IMR-90 (cell line): ENCODE measurements at regions not wholly inside any gene's neighbourhood (a gene's known extent, or its start where the extent isn't known, plus 50 kb on each side); places are given as distances from the start of the nearest gene placed in this dataset.
A peak's percentile ranks its signal among the peaks of the same experiment; 100 is the strongest.

ENCODE experiments used
- ATAC-seq: fragments of 200-7000 bp; cut with Tn5 transposase; 2 replicates; pipeline ENCODE4 v1.9.1; 2020; ENCODE audit warnings: low read depth, mild to moderate bottlenecking, moderate library complexity
- BruUV-seq: library from RNA; stranded (reverse); fragments of 400-500 nt; replicated peaks from 2 replicates; lab custom pipeline; 2021; lab: Mats Ljungman, UMichigan
- CTCF ChIA-PET: fragments of 300-600 bp; formaldehyde crosslinking; extraction: SDS; loops from one replicate; lab custom pipeline; 2021; ENCODE audit warnings: antibody characterized with exemption; lab: Yijun Ruan, JAX
- POLR2A ChIA-PET: fragments of 300-600 bp; sonication (Branson Sonifier 250); formaldehyde crosslinking; loops from one replicate; lab custom pipeline; 2022; ENCODE audit warnings: antibody characterized with exemption; ENCODE audit not compliant: unreplicated experiment; lab: Charles Lee
- DNase-seq: peaks from one replicate; pipeline ENCODE4 v3.0.0; 2013
- H2AFZ ChIP-seq: replicated peaks from 2 replicates; pipeline ENCODE3; 2013; ENCODE audit warnings: low read length, mild to moderate bottlenecking; ENCODE audit not compliant: poor library complexity
- H2AK5ac ChIP-seq: 2 replicates; pipeline ENCODE4 v1.6.1; 2013; ENCODE audit warnings: low read depth, low read length, inconsistent platforms
- H2AK9ac ChIP-seq: replicated peaks from 2 replicates; pipeline ENCODE3; 2013; ENCODE audit warnings: mild to moderate bottlenecking, low read depth, low read length, moderate library complexity; ENCODE audit not compliant: poor library complexity
- H2BK120ac ChIP-seq: 2 replicates; pipeline ENCODE4 v1.6.1; 2013; ENCODE audit warnings: low read depth, low read length, inconsistent platforms
- H2BK15ac ChIP-seq: 3 replicates; pipeline ENCODE4 v1.6.1; 2013; ENCODE audit warnings: low read depth, low read length, inconsistent platforms
- H2BK20ac ChIP-seq: 2 replicates; pipeline ENCODE4 v1.6.1; 2013; ENCODE audit warnings: low read depth, mild to moderate bottlenecking, inconsistent platforms, low read length, moderate library complexity
- H2BK5ac ChIP-seq: 2 replicates; pipeline ENCODE4 v1.6.1; 2013; ENCODE audit warnings: mild to moderate bottlenecking, low read depth, low read length, inconsistent platforms; ENCODE audit not compliant: poor library complexity, severe bottlenecking
- H3K14ac ChIP-seq: replicated peaks from 2 replicates; pipeline ENCODE4 v1.6.1; 2013; ENCODE audit warnings: low read depth, low read length, inconsistent platforms
- H3K18ac ChIP-seq: 2 replicates; pipeline ENCODE4 v1.6.1; 2013; ENCODE audit warnings: low read depth, low read length, control low read depth
- H3K23ac ChIP-seq: 2 replicates; pipeline ENCODE4 v1.6.1; 2013; ENCODE audit warnings: low read depth, low read length, inconsistent platforms
- H3K27ac ChIP-seq: 2 replicates; pipeline ENCODE4 v1.5.1; 2013; ENCODE audit warnings: mild to moderate bottlenecking, control low read depth, low read length; ENCODE audit not compliant: insufficient read depth
- H3K27me3 ChIP-seq: 2 replicates; pipeline ENCODE4 v1.6.1; 2013; ENCODE audit warnings: low read length; ENCODE audit not compliant: control insufficient read depth, insufficient read depth
- H3K36me3 ChIP-seq: 2 replicates; pipeline ENCODE4 v1.6.1; 2013; ENCODE audit warnings: low read length, mixed read lengths; ENCODE audit not compliant: control insufficient read depth, insufficient read depth
- H3K4ac ChIP-seq: 2 replicates; pipeline ENCODE4 v1.6.1; 2013; ENCODE audit warnings: low read depth, low read length, inconsistent platforms
- H3K4me1 ChIP-seq: 2 replicates; pipeline ENCODE4 v1.6.1; 2013; ENCODE audit warnings: low read length, mixed read lengths; ENCODE audit not compliant: control insufficient read depth, insufficient read depth
- H3K4me2 ChIP-seq: 2 replicates; pipeline ENCODE4 v1.6.1; 2013; ENCODE audit warnings: low read depth, mild to moderate bottlenecking, control low read depth, low read length, moderate library complexity
- H3K4me3 ChIP-seq: 2 replicates; pipeline ENCODE4 v1.5.1; 2013; ENCODE audit warnings: low read depth, mild to moderate bottlenecking, control low read depth, low read length, moderate library complexity; ENCODE audit not compliant: insufficient read depth
- H3K56ac ChIP-seq: 2 replicates; pipeline ENCODE4 v1.6.1; 2013; ENCODE audit warnings: low read length, inconsistent platforms; ENCODE audit not compliant: insufficient read depth; ENCODE audit errors: extremely low read depth
- H3K79me1 ChIP-seq, 2 experiments: 2 replicates each; pipeline ENCODE4 v1.6.1; 2013; ENCODE audit warnings: low read length in 2 of 2, inconsistent platforms in 1 of 2, low read depth in 1 of 2
- H3K9ac ChIP-seq: 2 replicates; pipeline ENCODE4 v1.6.1; 2013; ENCODE audit warnings: low read depth, low read length, control low read depth
- H3K9me1 ChIP-seq: 2 replicates; pipeline ENCODE4 v1.6.1; 2013; ENCODE audit warnings: low read length, inconsistent platforms; ENCODE audit not compliant: insufficient read depth
- H3K9me3 ChIP-seq: 2 replicates; pipeline ENCODE4 v1.6.1; 2013; ENCODE audit warnings: low read length; ENCODE audit not compliant: control insufficient read depth, insufficient read depth
- H4K20me1 ChIP-seq: 2 replicates; pipeline ENCODE4 v1.6.1; 2013; ENCODE audit warnings: low read length, inconsistent platforms; ENCODE audit not compliant: insufficient read depth
- H4K5ac ChIP-seq: 2 replicates; pipeline ENCODE4 v1.6.1; 2013; ENCODE audit warnings: mild to moderate bottlenecking, low read depth, low read length, control low read depth
- H4K8ac ChIP-seq, 2 experiments: 2 replicates each; pipeline ENCODE4 v1.6.1; 2013; ENCODE audit warnings: low read depth in 2 of 2, low read length in 2 of 2, control low read depth in 1 of 2, inconsistent platforms in 1 of 2
- H4K91ac ChIP-seq: 2 replicates; pipeline ENCODE4 v1.6.1; 2013; ENCODE audit warnings: low read depth, low read length, inconsistent platforms; ENCODE audit not compliant: insufficient read depth
- CEBPB ChIP-seq: IDR thresholded peaks from 2 replicates; pipeline ENCODE4 v1.6.1; 2012; ENCODE audit warnings: low read depth, low read length, improper control_type of control experiment
- MAZ ChIP-seq: IDR thresholded peaks from 2 replicates; pipeline ENCODE4 v1.6.1; 2012; ENCODE audit warnings: low read depth, mild to moderate bottlenecking, low read length, improper control_type of control experiment, moderate library complexity, borderline replicate concordance
- POLR2A ChIP-seq: IDR thresholded peaks from 2 replicates; pipeline ENCODE4 v1.6.1; 2012; ENCODE audit warnings: mild to moderate bottlenecking, low read depth, low read length
- RAD21 ChIP-seq: IDR thresholded peaks from 2 replicates; pipeline ENCODE4 v1.6.1; 2012; ENCODE audit warnings: low read length, improper control_type of control experiment
- SMC3 ChIP-seq: fragments of 150-350 bp; IDR thresholded peaks from 2 replicates; pipeline ENCODE4 v1.6.1; 2016; ENCODE audit warnings: low read depth, mild to moderate bottlenecking, antibody characterized with exemption, low read length, moderate library complexity
- WGBS, 2 experiments: methylation state at CpG; one replicate each; pipeline versions ENCODE4 v1.1.5 to v1.1.7; 2013; ENCODE audit warnings: missing lambda C conversion rate in 2 of 2; ENCODE audit not compliant: insufficient read length in 1 of 2; ENCODE audit errors: extremely low coverage in 2 of 2; 5-methylcytosine and 5-hydroxymethylcytosine counted together
- dilution Hi-C: fragments of 300-500 bp; cut with HindIII; formaldehyde crosslinking; loops from one replicate; pipeline ENCODE4 v1.14.3; 2018; ENCODE audit warnings: low sequenced_read_pairs; ENCODE audit not compliant: unreplicated experiment
- in situ Hi-C: fragments of 300-500 bp; cut with MboI; formaldehyde crosslinking; loops from 3 replicates; pipeline ENCODE4 v1.14.3; 2019; ENCODE audit warnings: low sequenced_read_pairs, inconsistent platforms, mixed read lengths
- intact Hi-C: fragments of 100-400 bp; cut with micrococcal nuclease; formaldehyde crosslinking; loops from 2 replicates; pipeline ENCODE4 v1.10.0; 2022

GRCh38 chr3:59565125-59565524 lies 515.3 kb upstream of the CFAP20DC start:
- peaks cover 12% of the 10 kb centered on the region; the same call in 1 of the 2 replicates for H3K9me1 ChIP-seq
- H3K9me3 ChIP-seq = no peaks in the 10 kb centered on the region
- no peaks in the 10 kb centered on the region for H4K20me1 ChIP-seq
- no peaks in the 10 kb centered on the region for H3K27me3 ChIP-seq
- no peak overlapping the region for H3K18ac ChIP-seq
- no peak overlapping the region; the same call in 1 of the 2 replicates for H4K91ac ChIP-seq
- H2AK5ac ChIP-seq = no peak overlapping the region
- no peak overlapping the region for H3K9ac ChIP-seq
- no peak overlapping the region for H3K56ac ChIP-seq
- no peak overlapping the region for H2BK20ac ChIP-seq
- peak overlapping the region; percentile 22; the same call in 1 of the 2 replicates for H3K4ac ChIP-seq
- no peak overlapping the region for H3K23ac ChIP-seq
- no TSS peak for BruUV-seq
- no peak for ATAC-seq
- no peak overlapping the region for H3K27ac ChIP-seq
- no peak overlapping the region for H3K4me3 ChIP-seq
- no CpG with 5 or more reads among the region's 2 CpGs for WGBS, 2 experiments
- no peak overlapping the region for H4K5ac ChIP-seq
- dilution Hi-C loops (no loop called here), intact Hi-C loops (no loop called here), in situ Hi-C loops (loop anchor here (25.0 kb wide), 1 partner anchor 578 kb away; no protein-coding TSS in a partner anchor)
- H3K79me1 ChIP-seq = no peaks in the 10 kb centered on the region
- no peaks in the 10 kb centered on the region for H3K36me3 ChIP-seq
- no peak overlapping the region for H3K4me2 ChIP-seq
- POLR2A ChIA-PET = no interaction called here
- H4K8ac ChIP-seq = no peak overlapping the region
- H3K4me1 ChIP-seq = peaks cover 8% of the 10 kb centered on the region
- TF ChIP-seq SMC3 (no peak), RAD21 (no peak), MAZ (no peak), POLR2A (no peak), CEBPB (no peak)
- H2AK9ac ChIP-seq = no peak overlapping the region
- H2BK120ac ChIP-seq = no peak overlapping the region
- no peak overlapping the region for H2BK15ac ChIP-seq
- no peak overlapping the region for H2AFZ ChIP-seq
- CTCF ChIA-PET = interaction anchor here (0.6 kb wide), 1 partner anchor 345 kb away, joined by 3 read pairs; no protein-coding TSS in a partner anchor
- DNase-seq = no peak
- H3K14ac ChIP-seq = no peak overlapping the region
- no peak overlapping the region for H2BK5ac ChIP-seq
